ENCODE measurements at regions not wholly inside any gene's neighbourhood (a gene's known extent, or its start where the extent isn't known, plus 50 kb on each side); places are given as distances from the start of the nearest gene placed in this dataset.

DNA sequence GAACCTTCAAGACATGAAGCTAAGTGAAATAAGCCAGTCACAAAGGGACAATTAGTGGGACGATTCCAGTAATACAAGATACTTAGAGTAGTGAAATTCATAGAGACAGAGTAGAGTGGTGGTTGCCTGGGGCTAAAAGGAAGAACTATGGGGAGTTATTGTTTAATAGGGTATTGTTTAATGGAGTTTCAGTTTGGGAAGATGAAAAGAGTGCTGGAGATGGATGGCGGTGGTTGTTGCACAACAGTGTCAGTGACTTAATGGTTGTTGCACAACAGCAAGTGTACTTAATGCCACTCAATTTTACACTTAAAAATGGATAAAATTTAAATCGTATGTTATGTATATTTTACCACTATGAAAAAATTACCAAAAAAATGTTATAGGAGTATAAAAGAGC, 209.7 kb upstream of the TENT5A start:
- no peak for TF ChIP-seq ARNT (IDR thresholded peaks at IDR 0.05)
- no peak for TF ChIP-seq BHLHE40 (IDR thresholded peaks at IDR 0.05; ENCODE audit: borderline replicate concordance)
- TF ChIP-seq SUZ12 (IDR thresholded peaks at IDR 0.05), result no peak
- TF ChIP-seq, protein P1, sequence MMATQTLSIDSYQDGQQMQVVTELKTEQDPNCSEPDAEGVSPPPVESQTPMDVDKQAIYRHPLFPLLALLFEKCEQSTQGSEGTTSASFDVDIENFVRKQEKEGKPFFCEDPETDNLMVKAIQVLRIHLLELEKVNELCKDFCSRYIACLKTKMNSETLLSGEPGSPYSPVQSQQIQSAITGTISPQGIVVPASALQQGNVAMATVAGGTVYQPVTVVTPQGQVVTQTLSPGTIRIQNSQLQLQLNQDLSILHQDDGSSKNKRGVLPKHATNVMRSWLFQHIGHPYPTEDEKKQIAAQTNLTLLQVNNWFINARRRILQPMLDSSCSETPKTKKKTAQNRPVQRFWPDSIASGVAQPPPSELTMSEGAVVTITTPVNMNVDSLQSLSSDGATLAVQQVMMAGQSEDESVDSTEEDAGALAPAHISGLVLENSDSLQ (IDR thresholded peaks at IDR 0.05), result no peak
- no peak for TF ChIP-seq ZNF384 (IDR thresholded peaks at IDR 0.05)
- no peak for TF ChIP-seq HDGF (IDR thresholded peaks at IDR 0.05; ENCODE audit: borderline replicate concordance)
- no peak for TF ChIP-seq CTBP1 (IDR thresholded peaks at IDR 0.05; ENCODE audit: borderline replicate concordance)
- no peak for TF ChIP-seq NFRKB (IDR thresholded peaks at IDR 0.05)
- no peak for TF ChIP-seq L3MBTL2 (conservative IDR thresholded peaks at IDR 0.05)
